ENCODE measurements at regions not wholly inside any gene's neighbourhood (a gene's known extent, or its start where the extent isn't known, plus 50 kb on each side); places are given as distances from the start of the nearest gene placed in this dataset.
"Not testable (repeated sequence)": the region's sequence is repeated elsewhere in the genome, so short reads cannot be mapped to it uniquely, and the experiment has no call there.

DNA sequence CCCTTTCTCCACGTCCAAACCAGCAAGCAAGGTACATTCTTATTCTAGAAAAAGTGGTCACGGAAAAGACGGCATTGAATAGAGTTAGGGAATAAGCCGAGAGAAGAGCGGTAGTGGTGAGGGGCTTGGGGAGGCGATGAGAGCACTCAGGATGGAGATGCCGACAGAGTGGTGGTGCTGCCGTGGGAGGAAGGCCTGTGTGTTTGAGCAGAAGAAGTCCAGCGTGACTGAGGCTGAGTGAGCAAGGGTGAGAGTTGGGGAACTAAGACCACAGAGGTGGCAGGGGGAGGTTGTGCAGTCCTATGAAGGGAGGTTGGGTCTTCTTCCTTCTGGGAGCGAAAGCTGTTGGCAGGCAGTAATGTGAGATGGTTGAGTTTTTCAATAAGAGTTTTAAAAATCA lies 252.3 kb downstream of the ABCC12 start:
- DNase-seq: no peak

- DNase-seq: not testable (repeated sequence)
These were observed 258.7 kb downstream of the ABCC12 start for GRCh38 chr16:47897105-47897504.

DNA sequence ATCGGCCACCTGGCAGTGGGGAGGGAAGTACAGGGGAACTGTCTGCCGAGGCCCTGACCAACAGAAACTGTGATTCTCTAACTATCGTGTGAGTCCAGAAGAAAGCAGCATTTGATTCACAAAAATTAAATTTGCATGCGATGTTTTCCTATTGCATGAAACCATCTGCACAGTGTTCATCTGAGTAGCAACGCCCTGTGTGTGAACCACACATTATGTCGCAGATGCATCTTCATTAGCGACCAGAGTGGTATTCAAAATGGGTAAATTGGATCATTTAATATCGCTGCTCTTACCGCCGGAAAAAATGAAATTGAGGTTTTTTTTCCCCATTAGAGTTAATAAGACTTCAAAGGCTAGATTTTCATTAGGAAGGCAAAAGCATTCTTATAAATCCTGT lies 260.6 kb downstream of the ABCC12 start:
- DNase-seq: no peak

GRCh38 chr16:47892999-47893398 lies 262.8 kb downstream of the ABCC12 start:
- no peak for DNase-seq

DNA sequence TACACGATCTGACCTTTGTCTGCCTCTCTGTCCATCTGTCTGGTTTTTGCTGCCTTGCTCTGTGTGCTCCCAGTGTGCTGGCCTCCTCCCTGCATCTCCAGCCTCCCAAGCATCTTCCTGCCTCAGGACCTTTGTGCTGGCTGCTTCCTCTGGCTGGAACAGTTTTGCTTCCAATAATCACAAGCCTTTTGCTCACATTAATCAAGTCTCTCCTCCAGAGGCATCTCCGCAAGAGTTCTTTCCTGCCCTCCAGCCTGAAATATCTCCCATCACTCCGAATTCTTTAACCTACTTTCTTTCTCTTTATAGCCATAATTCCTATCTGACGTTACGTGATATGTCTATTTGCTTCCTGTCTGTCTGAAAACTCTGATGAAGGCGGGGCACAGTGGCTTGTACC lies 267.1 kb downstream of the ABCC12 start:
- no peak for DNase-seq

GRCh38 chr16:47888142-47888541 lies 267.7 kb downstream of the ABCC12 start:
- no peak for DNase-seq

DNA sequence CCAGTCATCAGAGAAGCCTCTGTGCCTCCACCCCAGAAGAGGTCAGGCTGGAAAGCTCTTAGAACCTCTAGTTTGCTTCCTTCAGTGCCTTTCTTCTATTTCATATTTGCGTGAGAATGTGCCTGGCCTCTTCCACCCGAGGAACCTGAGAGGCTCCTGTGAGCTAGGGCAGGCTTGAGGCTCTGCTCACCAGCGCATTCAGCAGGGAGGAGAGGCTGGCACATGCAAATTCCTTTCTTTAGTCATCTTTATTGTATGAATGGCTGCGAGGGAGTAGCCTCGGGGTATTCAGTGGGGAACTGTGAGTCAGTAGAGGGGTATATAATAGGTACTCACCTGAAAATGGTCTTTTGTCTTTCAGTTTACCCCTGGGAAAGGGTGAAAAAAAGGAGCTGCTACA lies 268.3 kb downstream of the ABCC12 start:
- no peak for DNase-seq

DNA sequence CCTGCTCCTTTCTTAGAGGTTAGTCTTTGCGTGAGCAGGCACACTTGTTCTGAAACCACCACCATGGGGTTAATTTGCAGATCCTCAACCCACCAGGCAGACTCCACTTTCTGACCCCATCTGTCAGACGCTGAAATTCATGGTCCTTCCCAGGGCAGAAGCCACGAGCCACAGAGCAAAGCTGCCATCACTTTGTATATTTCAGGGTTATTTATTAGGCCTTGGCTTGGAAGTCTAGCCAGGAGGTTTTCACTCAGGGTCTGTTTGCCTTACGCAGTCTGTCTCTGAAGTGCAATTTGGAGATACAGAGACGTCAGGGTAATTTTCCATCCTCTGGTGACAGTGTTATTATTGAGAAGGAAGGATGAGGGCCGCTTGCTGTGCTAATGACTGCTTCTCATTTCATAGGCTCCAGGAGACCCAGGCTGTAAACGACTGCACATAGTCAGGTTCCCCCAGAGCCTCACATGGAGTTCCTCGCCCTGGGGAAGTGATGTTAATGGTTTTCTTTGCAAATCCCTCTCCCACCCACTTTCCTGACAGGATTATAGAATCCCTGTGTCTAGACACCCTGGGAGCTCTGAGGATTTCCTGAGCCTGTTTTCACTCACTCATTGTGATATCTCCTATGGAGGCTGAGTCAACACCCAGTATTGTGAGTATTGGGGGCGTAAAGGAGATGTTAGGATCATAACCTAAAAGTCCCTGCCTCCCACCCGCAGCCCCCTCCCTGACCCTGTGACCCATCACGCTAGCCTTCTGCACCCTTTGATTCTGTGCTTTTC lies 269.0 kb downstream of the ABCC12 start:
- DNase-seq: no peak

- DNase-seq: no peak
These were observed 269.7 kb downstream of the ABCC12 start for GRCh38 chr16:47886139-47886538.

DNA sequence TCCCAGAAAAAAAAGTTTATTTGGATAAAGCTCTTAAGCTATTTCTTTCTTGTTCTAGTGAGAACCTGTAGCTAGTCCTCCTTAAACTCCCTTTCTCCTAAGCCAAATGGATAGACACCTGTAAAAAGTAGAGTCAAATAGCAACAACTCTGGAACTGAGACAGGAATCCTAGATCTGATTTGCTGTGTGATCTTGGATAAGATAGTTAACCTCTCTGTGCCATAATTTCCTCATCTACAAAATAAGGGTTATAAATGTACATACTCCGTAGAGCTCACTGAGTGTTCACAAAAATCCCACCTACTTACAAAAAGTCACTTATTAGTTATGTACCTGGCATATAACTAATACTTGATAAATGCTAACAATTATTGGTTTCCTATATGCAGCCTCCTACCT lies 270.3 kb downstream of the ABCC12 start:
- DNase-seq: no peak

DNA sequence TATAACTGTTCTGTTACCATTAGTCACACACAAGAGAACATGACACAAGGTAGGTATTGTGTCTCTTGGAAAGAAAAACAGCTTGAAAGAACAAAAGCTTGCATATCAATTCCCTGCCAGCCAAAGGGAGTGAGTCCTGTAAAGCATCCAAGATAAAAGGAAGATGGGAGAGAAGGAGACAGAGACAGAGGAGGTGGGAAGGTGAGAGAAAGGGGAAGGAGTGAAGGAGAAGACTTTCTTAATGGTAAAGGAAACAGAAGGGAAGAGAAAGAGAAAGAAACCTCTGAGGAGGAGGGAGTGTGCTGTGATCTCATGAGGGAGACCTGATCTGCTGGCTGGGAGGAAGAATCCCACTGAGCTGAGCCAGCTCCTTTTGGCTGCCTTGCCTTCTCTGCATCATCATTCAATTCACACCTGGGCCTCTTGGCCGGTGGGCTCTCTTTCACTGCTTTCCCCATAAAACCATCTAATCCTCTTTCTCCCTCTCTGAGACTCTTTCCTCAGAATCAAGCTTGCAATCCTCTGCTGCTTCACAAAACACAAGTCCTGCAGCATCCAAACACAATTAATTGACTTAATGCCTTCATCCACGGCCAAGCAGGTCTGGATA lies 271.6 kb downstream of the ABCC12 start:
- no peak for DNase-seq

GRCh38 chr16:47881574-47881973 lies 274.2 kb downstream of the ABCC12 start:
- DNase-seq: no peak

DNA sequence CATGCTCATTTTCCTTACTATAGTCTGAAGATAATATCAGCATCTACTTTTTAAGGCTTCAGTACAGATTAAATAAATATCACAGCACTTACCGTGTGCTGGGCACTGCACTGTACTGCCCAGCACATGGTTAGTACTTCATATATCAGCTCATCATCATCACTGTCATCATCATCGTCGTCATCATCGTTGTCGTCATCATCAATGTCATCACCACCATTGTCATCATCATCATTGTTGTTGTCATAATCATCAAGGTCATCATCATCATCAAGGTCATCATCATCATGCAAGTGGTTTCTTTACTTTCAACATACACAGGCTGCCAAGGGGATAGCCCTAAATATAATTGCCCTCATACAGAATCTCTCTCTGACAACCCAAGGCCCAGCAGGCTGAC lies 275.1 kb downstream of the ABCC12 start:
- DNase-seq: no peak

DNA sequence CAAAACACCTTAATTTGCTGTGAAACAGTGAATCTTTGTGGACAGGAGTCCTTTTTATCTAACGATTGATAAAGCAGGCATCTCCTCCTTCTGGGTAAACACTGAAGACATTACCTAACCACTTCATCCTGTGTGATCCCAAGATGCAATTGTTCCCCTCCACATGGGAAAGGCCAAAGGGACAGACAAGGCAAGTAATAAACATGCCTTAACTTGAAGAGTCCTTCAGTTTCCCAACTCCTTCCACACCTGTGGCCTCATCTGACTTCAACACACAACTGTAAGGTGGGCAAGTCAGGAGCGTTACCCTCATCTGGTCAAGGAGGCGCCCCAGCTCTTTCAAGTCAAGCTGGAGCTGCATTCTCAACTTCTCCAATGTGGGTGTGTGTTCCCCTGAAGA lies 278.6 kb downstream of the ABCC12 start:
- DNase-seq: no peak

DNA sequence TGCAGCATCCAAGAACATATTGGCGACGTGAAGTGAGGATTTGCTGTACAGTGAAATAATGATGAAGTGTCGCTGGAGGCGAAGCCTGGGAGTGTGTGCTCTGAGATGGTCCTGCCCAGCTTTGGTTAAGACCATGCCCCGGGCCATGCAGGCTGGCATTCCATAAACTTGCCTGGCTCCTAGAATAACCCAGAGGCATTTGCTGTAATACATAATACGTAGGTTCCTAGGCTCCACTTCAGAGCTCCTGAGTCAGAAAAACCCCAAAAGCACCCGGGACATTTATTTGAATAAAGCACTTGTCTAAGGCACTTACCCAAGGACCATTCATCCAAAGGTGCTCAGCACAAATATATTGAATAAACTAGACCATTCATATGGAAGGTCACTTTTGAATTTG lies 279.3 kb downstream of the ABCC12 start:
- no peak for DNase-seq

DNA sequence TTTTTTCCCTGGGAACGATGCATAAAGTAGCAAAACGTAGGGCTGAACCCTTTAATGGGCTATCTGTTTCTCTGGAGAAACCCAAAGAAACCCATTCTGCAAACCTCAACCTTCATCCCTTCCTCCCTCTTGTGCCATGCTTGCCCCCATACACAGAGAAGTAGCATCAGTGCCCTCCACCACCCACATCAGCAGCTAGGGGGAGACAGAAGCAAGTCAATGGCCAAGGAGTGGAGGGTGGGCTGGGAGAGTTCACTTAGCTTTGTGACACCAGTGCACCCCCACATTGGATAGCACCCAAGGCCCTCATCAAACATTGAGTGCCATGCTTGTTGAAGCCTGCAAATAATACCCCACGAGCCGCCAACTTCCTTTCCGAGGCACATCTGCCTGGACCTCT lies 282.4 kb downstream of the ABCC12 start:
- no peak for DNase-seq

DNA sequence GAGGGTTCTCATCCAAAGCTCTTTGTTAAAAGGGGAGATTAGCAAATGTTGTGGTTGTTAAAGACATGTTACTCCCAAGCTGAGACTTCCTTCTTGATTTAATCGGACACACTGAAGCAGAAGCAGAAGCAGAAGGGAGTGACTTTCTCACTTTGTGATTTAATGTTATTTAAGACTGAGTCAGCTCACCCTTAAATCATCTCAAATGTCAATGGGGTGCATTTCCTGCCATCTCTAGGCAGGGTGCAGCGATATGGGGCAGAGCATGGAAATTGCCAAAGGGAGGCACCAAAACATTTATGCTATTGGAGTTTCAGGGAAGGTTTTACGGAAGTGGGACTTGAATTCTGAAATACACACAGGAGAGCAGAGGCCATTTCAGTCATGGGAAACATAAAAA lies 283.6 kb downstream of the ABCC12 start:
- no peak for DNase-seq

DNA sequence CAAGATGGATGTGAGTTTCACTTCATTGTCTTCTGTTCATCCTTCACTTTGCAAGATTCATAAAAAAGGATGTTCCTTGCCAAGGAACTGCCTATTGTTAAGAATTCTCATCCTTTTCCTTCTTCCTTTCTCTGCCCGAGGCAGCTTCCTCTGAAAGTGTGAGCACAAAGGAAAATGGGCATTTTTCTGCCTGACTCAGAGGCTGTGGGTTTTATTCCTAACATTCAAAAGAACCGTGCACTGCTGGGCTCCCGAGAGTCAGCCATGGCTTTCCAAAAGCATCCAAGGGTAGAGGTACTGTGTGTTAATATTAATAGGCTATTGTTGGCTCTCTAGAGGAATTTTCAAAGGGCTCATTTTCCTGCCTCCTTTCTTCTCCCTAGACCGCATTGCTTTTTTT lies 289.4 kb downstream of the ABCC12 start:
- DNase-seq: no peak

- DNase-seq: no peak
These were observed 290.4 kb downstream of the ABCC12 start for GRCh38 chr16:47865337-47865855.

DNA sequence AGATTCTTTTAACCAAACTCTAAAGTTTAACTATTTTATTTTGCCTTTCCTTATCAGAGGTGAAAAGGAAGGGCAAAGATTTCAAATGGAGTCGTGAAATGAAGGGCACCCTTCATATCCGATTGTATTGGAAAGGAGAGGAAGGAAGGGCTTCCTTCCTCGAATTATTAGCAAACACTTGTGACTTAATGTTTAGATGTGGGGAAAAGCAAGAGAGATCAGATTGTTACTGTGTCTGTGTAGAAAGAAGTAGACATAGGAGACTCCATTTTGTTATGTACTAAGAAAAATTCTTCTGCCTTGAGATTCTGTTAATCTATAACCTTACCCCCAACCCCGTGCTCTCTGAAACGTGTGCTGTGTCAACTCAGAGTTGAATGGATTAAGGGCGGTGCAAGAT lies 291.5 kb downstream of the ABCC12 start:
- not testable (repeated sequence) for DNase-seq

DNA sequence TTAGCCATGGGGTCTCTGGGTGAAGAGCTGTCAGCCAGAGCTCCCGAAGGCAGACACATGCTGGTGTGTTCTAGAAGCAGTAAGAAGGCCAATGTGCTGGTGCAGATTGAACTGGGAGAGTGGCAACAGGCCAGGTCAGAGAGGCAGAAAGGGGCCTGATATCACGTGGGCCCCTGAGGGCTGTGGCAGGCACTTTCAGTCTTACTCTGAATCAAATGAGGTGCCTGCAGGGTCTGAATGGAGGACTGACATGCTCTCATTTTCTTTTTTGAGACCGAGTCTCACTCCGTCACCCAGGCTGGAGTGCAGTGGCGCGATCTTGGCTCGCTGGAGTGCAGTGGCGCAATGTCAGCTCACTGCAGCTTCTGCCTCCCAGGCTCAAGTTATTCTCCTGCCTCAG lies 293.8 kb downstream of the ABCC12 start:
- DNase-seq: no peak

DNA sequence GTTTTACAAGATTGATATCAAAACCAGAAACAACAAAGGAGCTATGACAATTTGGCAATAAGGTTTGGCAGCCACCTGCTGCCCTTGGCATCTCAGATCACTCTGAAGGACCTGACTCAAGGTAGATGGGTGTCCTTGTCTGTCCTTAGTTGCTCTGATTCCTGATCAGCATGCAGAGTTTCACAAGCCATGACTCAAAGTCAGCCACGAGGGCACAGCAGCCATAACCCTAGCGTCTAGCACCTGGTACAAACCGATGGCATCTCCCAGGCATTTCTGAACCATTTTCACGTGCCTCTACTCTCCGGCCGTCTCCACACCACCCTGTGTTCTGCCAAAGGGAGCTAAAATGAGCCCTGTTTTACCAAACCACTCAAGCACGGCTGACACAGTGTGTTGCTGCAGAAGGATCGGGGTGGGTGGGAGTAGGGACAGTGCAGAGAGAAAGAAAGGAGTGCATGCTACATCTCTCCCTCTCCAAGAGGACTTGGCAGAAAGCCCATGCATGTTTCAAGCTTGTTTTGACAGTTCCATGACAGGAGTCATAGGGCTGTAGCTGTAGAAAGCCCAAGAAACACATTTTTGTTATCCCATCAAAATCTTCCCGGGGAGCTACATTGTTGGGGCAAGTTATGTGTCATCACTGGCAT lies 297.3 kb downstream of the ABCC12 start:
- DNase-seq: no peak

DNA sequence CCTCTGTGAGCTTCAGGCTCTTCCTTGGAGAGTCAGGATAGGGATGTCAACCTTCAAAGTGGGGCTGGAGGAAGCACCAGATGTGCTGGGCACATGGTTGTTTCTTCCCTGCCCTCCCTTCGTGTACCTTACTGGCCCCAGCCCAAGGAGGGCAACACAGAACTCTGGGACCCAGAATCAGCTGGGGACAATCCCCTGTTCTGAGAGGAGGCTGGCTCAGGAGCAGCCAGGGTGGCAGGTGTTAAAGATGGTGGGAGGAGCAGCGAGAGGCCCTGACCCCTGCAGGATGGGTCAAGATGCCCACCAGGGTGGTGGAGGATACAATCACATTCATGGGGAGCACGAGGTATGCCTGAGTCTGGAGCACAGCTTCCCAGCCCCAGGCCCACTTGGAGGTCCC lies 300.4 kb downstream of the ABCC12 start:
- DNase-seq: no peak

GRCh38 chr16:47854737-47855136 lies 301.1 kb downstream of the ABCC12 start:
- no peak for DNase-seq

Measured in activated effector memory CD4-positive, alpha-beta T cell treated with anti-CD3 and anti-CD28 coated beads, Interleukin-2, amount 50 U/mL, for 16 hours (primary cell).